Liver (tissue), 3 donors: ENCODE measurements at regions not wholly inside any gene's neighbourhood (a gene's known extent, or its start where the extent isn't known, plus 50 kb on each side); places are given as distances from the start of the nearest gene placed in this dataset.

ENCODE experiments used
- CTCF ChIP-seq: fragments of 150-350 bp; IDR thresholded peaks from 2 replicates; pipeline ENCODE4 v1.5.1; 2017; ENCODE audit warnings: improper control_type of control experiment, low read depth, low read length; ENCODE audit not compliant: missing input control
- RAD21 ChIP-seq, 2 donors: IDR thresholded peaks; 2 replicates each; pipeline ENCODE4 v1.6.1; 2016; ENCODE audit warnings: antibody characterized with exemption in 2 of 2, mild to moderate bottlenecking in 2 of 2
- YY1 ChIP-seq: IDR thresholded peaks from 2 replicates; pipeline ENCODE4 v1.6.1; 2016; ENCODE audit warnings: antibody characterized with exemption, mild to moderate bottlenecking
- donor health status: healthy.
- donor health status: healthy.

- TF ChIP-seq CTCF (no peak), YY1 (no peak), RAD21 (IDR thresholded peaks at IDR 0.05) (no peak)
Observed at GRCh38 chr2:120597595-120598193, 138.0 kb upstream of the GLI2 start.
